ENCODE measurements at regions not wholly inside any gene's neighbourhood (a gene's known extent, or its start where the extent isn't known, plus 50 kb on each side); places are given as distances from the start of the nearest gene placed in this dataset.

DNA sequence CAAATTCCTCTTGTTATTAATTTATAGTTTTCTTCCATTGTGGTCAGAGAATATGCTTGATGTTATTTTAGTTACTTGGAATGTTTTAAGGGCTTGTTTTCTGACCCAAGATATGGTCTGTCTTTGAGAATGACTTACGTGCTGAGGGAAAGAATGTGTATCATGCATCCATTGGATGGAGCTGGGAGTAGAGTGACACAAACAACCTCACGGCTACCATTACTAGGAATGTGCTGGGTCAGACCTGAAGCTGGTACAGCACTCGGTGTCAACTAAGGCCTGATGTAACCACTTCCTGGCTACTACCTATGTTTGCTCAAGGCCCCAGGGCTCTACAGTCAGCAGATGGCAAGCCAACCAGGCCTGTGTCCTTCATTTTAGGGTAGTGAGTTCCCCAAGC lies 257.8 kb downstream of the FAT4 start:
- Histone ChIP-seq H3K27ac (ENCODE audit: extremely low read length, insufficient read depth, low read length) (no peak overlapping the region), H3K27me3 (ENCODE audit: control insufficient read depth in 1 of 2, insufficient read depth in 2 of 2, low read length in 2 of 2) (no peaks in the 10 kb centered on the region), H2AFZ (ENCODE audit: low read length) (no peak overlapping the region), H3K79me2 (ENCODE audit: insufficient read depth, low read length) (no peaks in the 10 kb centered on the region), H3K9ac (ENCODE audit: insufficient read depth, low read depth, low read length) (no peak overlapping the region), H3K4me3 (replicated peaks in 1 of 3; ENCODE audit: insufficient read depth in 1 of 3, low read depth in 2 of 3, low read length in 3 of 3) (no peak overlapping the region), H4K20me1 (ENCODE audit: insufficient read depth, low read length) (no peaks in the 10 kb centered on the region), H3K4me1 (ENCODE audit: insufficient read depth, low read length) (no peaks in the 10 kb centered on the region), H3K4me2 (ENCODE audit: low read depth, low read length) (no peak overlapping the region), H3K9me3 (ENCODE audit: low read length) (no peaks in the 10 kb centered on the region), H3K36me3 (replicated peaks in 1 of 2; ENCODE audit: control insufficient read depth in 1 of 2, insufficient read depth in 2 of 2, low read length in 2 of 2) (no peaks in the 10 kb centered on the region)
- WGBS (ENCODE audit: low lambda C conversion rate) = 15% methylated on average over 3 of the region's 3 CpGs
- ATAC-seq = no peak
- DNase-seq (ENCODE audit: low spot score) = no peak
- in situ Hi-C loops (cut with HindIII; ENCODE audit: extremely low pct_ligation_motif_present, low pct_unique_long_range_greater_than_20kb) (no loop called here), intact Hi-C loops (cut with micrococcal nuclease; ENCODE audit: unreplicated experiment) (no loop called here)
- POLR2A ChIA-PET = no interaction called here
- FAIRE-seq = no peak
- CTCF ChIA-PET (ENCODE audit: low intra/inter-chr PET ratio, low total read pairs) = no interaction called here
- no TSS peak for BruUV-seq (replicated peaks)
- no peak for TF ChIP-seq NFATC3 (CRISPR knock-in tag; IDR thresholded peaks at IDR 0.05)
- TF ChIP-seq DNMT1 (CRISPR knock-in tag; IDR thresholded peaks at IDR 0.05) = no peak
- TF ChIP-seq, protein P1, sequence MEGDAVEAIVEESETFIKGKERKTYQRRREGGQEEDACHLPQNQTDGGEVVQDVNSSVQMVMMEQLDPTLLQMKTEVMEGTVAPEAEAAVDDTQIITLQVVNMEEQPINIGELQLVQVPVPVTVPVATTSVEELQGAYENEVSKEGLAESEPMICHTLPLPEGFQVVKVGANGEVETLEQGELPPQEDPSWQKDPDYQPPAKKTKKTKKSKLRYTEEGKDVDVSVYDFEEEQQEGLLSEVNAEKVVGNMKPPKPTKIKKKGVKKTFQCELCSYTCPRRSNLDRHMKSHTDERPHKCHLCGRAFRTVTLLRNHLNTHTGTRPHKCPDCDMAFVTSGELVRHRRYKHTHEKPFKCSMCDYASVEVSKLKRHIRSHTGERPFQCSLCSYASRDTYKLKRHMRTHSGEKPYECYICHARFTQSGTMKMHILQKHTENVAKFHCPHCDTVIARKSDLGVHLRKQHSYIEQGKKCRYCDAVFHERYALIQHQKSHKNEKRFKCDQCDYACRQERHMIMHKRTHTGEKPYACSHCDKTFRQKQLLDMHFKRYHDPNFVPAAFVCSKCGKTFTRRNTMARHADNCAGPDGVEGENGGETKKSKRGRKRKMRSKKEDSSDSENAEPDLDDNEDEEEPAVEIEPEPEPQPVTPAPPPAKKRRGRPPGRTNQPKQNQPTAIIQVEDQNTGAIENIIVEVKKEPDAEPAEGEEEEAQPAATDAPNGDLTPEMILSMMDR (CRISPR knock-in tag; IDR thresholded peaks at IDR 0.05) = no peak
- TF ChIP-seq, protein P2, sequence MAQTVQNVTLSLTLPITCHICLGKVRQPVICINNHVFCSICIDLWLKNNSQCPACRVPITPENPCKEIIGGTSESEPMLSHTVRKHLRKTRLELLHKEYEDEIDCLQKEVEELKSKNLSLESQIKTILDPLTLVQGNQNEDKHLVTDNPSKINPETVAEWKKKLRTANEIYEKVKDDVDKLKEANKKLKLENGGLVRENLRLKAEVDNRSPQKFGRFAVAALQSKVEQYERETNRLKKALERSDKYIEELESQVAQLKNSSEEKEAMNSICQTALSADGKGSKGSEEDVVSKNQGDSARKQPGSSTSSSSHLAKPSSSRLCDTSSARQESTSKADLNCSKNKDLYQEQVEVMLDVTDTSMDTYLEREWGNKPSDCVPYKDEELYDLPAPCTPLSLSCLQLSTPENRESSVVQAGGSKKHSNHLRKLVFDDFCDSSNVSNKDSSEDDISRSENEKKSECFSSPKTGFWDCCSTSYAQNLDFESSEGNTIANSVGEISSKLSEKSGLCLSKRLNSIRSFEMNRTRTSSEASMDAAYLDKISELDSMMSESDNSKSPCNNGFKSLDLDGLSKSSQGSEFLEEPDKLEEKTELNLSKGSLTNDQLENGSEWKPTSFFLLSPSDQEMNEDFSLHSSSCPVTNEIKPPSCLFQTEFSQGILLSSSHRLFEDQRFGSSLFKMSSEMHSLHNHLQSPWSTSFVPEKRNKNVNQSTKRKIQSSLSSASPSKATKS (CRISPR knock-in tag; IDR thresholded peaks at IDR 0.05) = no peak
- TF ChIP-seq IKZF1 (IDR thresholded peaks at IDR 0.05) = no peak
- TF ChIP-seq ELF4 (CRISPR knock-in tag; IDR thresholded peaks at IDR 0.05; ENCODE audit: borderline replicate concordance) = no peak
- TF ChIP-seq ZNF10 (CRISPR knock-in tag; IDR thresholded peaks at IDR 0.05; ENCODE audit: borderline replicate concordance, low read depth) = no peak
- no peak for TF ChIP-seq ZSCAN20 (CRISPR knock-in tag; IDR thresholded peaks at IDR 0.05; ENCODE audit: borderline replicate concordance)
- TF ChIP-seq, protein P3, sequence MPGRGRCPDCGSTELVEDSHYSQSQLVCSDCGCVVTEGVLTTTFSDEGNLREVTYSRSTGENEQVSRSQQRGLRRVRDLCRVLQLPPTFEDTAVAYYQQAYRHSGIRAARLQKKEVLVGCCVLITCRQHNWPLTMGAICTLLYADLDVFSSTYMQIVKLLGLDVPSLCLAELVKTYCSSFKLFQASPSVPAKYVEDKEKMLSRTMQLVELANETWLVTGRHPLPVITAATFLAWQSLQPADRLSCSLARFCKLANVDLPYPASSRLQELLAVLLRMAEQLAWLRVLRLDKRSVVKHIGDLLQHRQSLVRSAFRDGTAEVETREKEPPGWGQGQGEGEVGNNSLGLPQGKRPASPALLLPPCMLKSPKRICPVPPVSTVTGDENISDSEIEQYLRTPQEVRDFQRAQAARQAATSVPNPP (CRISPR knock-in tag; IDR thresholded peaks at IDR 0.05) = no peak
- TF ChIP-seq SIN3B (IDR thresholded peaks at IDR 0.05; ENCODE audit: low read length) = no peak
- no peak for TF ChIP-seq PRMT3 (CRISPR knock-in tag; IDR thresholded peaks at IDR 0.05; ENCODE audit: borderline replicate concordance, low read depth)
- no peak for TF ChIP-seq XRCC5 (optimal IDR thresholded peaks at IDR 0.05; ENCODE audit: low read length)
- no peak for TF ChIP-seq ZNF317 (CRISPR knock-in tag; IDR thresholded peaks at IDR 0.05)
- no peak for TF ChIP-seq BCL6 (CRISPR knock-in tag; IDR thresholded peaks at IDR 0.05)
- TF ChIP-seq, protein P4, sequence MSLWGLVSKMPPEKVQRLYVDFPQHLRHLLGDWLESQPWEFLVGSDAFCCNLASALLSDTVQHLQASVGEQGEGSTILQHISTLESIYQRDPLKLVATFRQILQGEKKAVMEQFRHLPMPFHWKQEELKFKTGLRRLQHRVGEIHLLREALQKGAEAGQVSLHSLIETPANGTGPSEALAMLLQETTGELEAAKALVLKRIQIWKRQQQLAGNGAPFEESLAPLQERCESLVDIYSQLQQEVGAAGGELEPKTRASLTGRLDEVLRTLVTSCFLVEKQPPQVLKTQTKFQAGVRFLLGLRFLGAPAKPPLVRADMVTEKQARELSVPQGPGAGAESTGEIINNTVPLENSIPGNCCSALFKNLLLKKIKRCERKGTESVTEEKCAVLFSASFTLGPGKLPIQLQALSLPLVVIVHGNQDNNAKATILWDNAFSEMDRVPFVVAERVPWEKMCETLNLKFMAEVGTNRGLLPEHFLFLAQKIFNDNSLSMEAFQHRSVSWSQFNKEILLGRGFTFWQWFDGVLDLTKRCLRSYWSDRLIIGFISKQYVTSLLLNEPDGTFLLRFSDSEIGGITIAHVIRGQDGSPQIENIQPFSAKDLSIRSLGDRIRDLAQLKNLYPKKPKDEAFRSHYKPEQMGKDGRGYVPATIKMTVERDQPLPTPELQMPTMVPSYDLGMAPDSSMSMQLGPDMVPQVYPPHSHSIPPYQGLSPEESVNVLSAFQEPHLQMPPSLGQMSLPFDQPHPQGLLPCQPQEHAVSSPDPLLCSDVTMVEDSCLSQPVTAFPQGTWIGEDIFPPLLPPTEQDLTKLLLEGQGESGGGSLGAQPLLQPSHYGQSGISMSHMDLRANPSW (CRISPR knock-in tag; IDR thresholded peaks at IDR 0.05; ENCODE audit: borderline replicate concordance) = no peak
- no peak for TF ChIP-seq ZNF337 (CRISPR knock-in tag; IDR thresholded peaks at IDR 0.05; ENCODE audit: borderline replicate concordance, low read depth)
- TF ChIP-seq ZNF253 (CRISPR knock-in tag; IDR thresholded peaks at IDR 0.05; ENCODE audit: borderline replicate concordance) = no peak
- TF ChIP-seq ELF3 (CRISPR knock-in tag; IDR thresholded peaks at IDR 0.05) = no peak
